GM10248 (cell line): ENCODE measurements at regions not wholly inside any gene's neighbourhood (a gene's known extent, or its start where the extent isn't known, plus 50 kb on each side); places are given as distances from the start of the nearest gene placed in this dataset.

Source experiments
- CTCF ChIA-PET: fragments of 300-600 bp; sonication (Branson Sonifier 250); formaldehyde crosslinking; extraction: SDS; loops from one replicate; lab custom pipeline; 2021; ENCODE audit warnings: antibody characterized with exemption; lab: Yijun Ruan, JAX
- POLR2A ChIA-PET: fragments of 350-650 bp; sonication (Branson Sonifier 250); formaldehyde crosslinking; extraction: SDS; loops from one replicate; lab custom pipeline; 2020; ENCODE audit warnings: antibody characterized with exemption; lab: Yijun Ruan, JAX
- DNase-seq: peaks from one replicate; pipeline ENCODE4 v3.0.0; 2012; ENCODE audit errors: extremely low spot score
- CTCF ChIP-seq: IDR thresholded peaks from 2 replicates; pipeline ENCODE4 v1.5.1; 2012; ENCODE audit warnings: mild to moderate bottlenecking, low read depth; ENCODE audit errors: extremely low read depth, missing control alignments, control extremely low read depth

GRCh38 chr15:87322870-87323269 is 933.7 kb downstream of the NTRK3 start:
- ChIA-PET POLR2A (no interaction called here), CTCF (no interaction called here)
- DNase-seq = no peak
- no peak for TF ChIP-seq CTCF

- POLR2A ChIA-PET = no interaction called here
- no peak for TF ChIP-seq CTCF
- DNase-seq = no peak
- CTCF ChIA-PET = no interaction called here
Observed at GRCh38 chr15:87322265-87322664, 934.3 kb downstream of the NTRK3 start.

- TF ChIP-seq CTCF = no peak
- CTCF ChIA-PET = no interaction called here
- no peak for DNase-seq
- POLR2A ChIA-PET = no interaction called here
Observed at GRCh38 chr15:87317900-87318299, 938.6 kb downstream of the NTRK3 start.

- CTCF ChIA-PET = interaction anchor here (1.1 to 1.2 kb wide), 2 partner anchors 11 to 12 kb away, joined by 3 read pairs; no protein-coding TSS in a partner anchor
- TF ChIP-seq CTCF = no peak
- POLR2A ChIA-PET = no interaction called here
- DNase-seq = no peak
Observed at GRCh38 chr15:87312221-87312620, 944.3 kb downstream of the NTRK3 start.

- ChIA-PET POLR2A (no interaction called here), CTCF (no interaction called here)
- no peak for DNase-seq
- TF ChIP-seq CTCF = no peak
Observed at GRCh38 chr15:87300146-87300545, 956.4 kb downstream of the NTRK3 start.

- ChIA-PET CTCF (no interaction called here), POLR2A (no interaction called here)
- TF ChIP-seq CTCF = no peak
- no peak for DNase-seq
Observed at GRCh38 chr15:87294854-87295253, 961.7 kb downstream of the NTRK3 start.

GRCh38 chr15:87293031-87293430 is 963.5 kb downstream of the NTRK3 start:
- no peak for TF ChIP-seq CTCF
- DNase-seq = no peak
- CTCF ChIA-PET = no interaction called here
- POLR2A ChIA-PET = no interaction called here
